ENCODE measurements at regions not wholly inside any gene's neighbourhood (a gene's known extent, or its start where the extent isn't known, plus 50 kb on each side); places are given as distances from the start of the nearest gene placed in this dataset.

GRCh38 chr2:225272173-225272572 is 127.3 kb upstream of the NYAP2 start:
- no peak for TF ChIP-seq CTCF (conservative IDR thresholded peaks at IDR 0.05; ENCODE audit: control insufficient read depth, insufficient read depth, low read depth, low read length)
- no peak for DNase-seq (ENCODE audit: low read depth)
- no peak overlapping the region for H3K4me3 ChIP-seq (ENCODE audit: control insufficient read depth, low read depth, low read length)

- H3K4me3 ChIP-seq (ENCODE audit: control insufficient read depth, low read depth, low read length), result no peak overlapping the region
- TF ChIP-seq CTCF (conservative IDR thresholded peaks at IDR 0.05; ENCODE audit: control insufficient read depth, insufficient read depth, low read depth, low read length), result peak; percentile 25
- DNase-seq (ENCODE audit: low read depth), result peak; percentile 80
Measured at GRCh38 chr2:225270861-225271260, 128.6 kb upstream of the NYAP2 start.

- no peak for TF ChIP-seq CTCF (conservative IDR thresholded peaks at IDR 0.05; ENCODE audit: control insufficient read depth, insufficient read depth, low read depth, low read length)
- H3K4me3 ChIP-seq (ENCODE audit: control insufficient read depth, low read depth, low read length), result no peak overlapping the region
- DNase-seq (ENCODE audit: low read depth), result no peak
Measured at GRCh38 chr2:225270053-225270452, 129.5 kb upstream of the NYAP2 start.

- H3K4me3 ChIP-seq (ENCODE audit: control insufficient read depth, low read depth, low read length), result no peak overlapping the region
- TF ChIP-seq CTCF (conservative IDR thresholded peaks at IDR 0.05; ENCODE audit: control insufficient read depth, insufficient read depth, low read depth, low read length), result no peak
- DNase-seq (ENCODE audit: low read depth), result no peak
Measured at GRCh38 chr2:225254363-225254762, 145.1 kb upstream of the NYAP2 start.

GRCh38 chr2:225244933-225245332 is 154.6 kb upstream of the NYAP2 start:
- TF ChIP-seq CTCF (conservative IDR thresholded peaks at IDR 0.05; ENCODE audit: control insufficient read depth, insufficient read depth, low read depth, low read length), result no peak
- H3K4me3 ChIP-seq (ENCODE audit: control insufficient read depth, low read depth, low read length), result no peak overlapping the region
- no peak for DNase-seq (ENCODE audit: low read depth)

GRCh38 chr2:225236769-225237323 is 162.7 kb upstream of the NYAP2 start:
- no peak for DNase-seq (ENCODE audit: low read depth)
- no peak overlapping the region for H3K4me3 ChIP-seq (ENCODE audit: control insufficient read depth, low read depth, low read length)
- TF ChIP-seq CTCF (conservative IDR thresholded peaks at IDR 0.05; ENCODE audit: control insufficient read depth, insufficient read depth, low read depth, low read length), result no peak

- TF ChIP-seq CTCF (conservative IDR thresholded peaks at IDR 0.05; ENCODE audit: control insufficient read depth, insufficient read depth, low read depth, low read length), result no peak
- H3K4me3 ChIP-seq (ENCODE audit: control insufficient read depth, low read depth, low read length), result no peak overlapping the region
- DNase-seq (ENCODE audit: low read depth), result no peak
Measured at GRCh38 chr2:225233234-225233633, 166.3 kb upstream of the NYAP2 start.
